Muscle layer of colon (tissue), 2 donors: ENCODE measurements at regions not wholly inside any gene's neighbourhood (a gene's known extent, or its start where the extent isn't known, plus 50 kb on each side); places are given as distances from the start of the nearest gene placed in this dataset.

ENCODE experiments used
- H3K27ac ChIP-seq: one replicate; pipeline ENCODE4 v1.7.0; 2013; ENCODE audit warnings: low read depth, mild to moderate bottlenecking, low read length, moderate library complexity
- H3K27me3 ChIP-seq, 2 donors: one replicate each; pipeline ENCODE4 v1.7.0; 2013; ENCODE audit warnings: low read length in 2 of 2, mild to moderate bottlenecking in 2 of 2; ENCODE audit not compliant: insufficient read depth in 2 of 2, control insufficient read depth in 1 of 2
- H3K36me3 ChIP-seq: one replicate; pipeline ENCODE4 v1.7.0; 2013; ENCODE audit warnings: mild to moderate bottlenecking, low read length; ENCODE audit not compliant: insufficient read depth
- H3K4me1 ChIP-seq: one replicate; pipeline ENCODE4 v1.7.0; 2013; ENCODE audit warnings: mild to moderate bottlenecking, low read length; ENCODE audit not compliant: insufficient read depth
- H3K4me3 ChIP-seq, 2 donors: one replicate each; pipeline ENCODE4 v1.7.0; 2013; ENCODE audit warnings: low read length in 2 of 2, low read depth in 1 of 2, mild to moderate bottlenecking in 1 of 2, moderate library complexity in 1 of 2
- H3K9ac ChIP-seq: one replicate; pipeline ENCODE4 v1.7.0; 2013; ENCODE audit warnings: low read length
- H3K9me3 ChIP-seq: one replicate; pipeline ENCODE4 v1.7.0; 2013; ENCODE audit warnings: mild to moderate bottlenecking, low read length
- donor health status: abdominal sarcoma.
- donor health status: Adenocarcinoma of cecum.

- Histone ChIP-seq H3K4me1 (no peaks in the 10 kb centered on the region), H3K4me3 (no peak overlapping the region), H3K9ac (no peak overlapping the region), H3K36me3 (no peaks in the 10 kb centered on the region), H3K27me3 (no peaks in the 10 kb centered on the region), H3K27ac (no peak overlapping the region), H3K9me3 (no peaks in the 10 kb centered on the region)
Measured at GRCh38 chr10:4372601-4373000, 453.4 kb upstream of the AKR1E2 start.

GRCh38 chr10:4371691-4372295 lies 454.2 kb upstream of the AKR1E2 start:
- Histone ChIP-seq H3K27ac (no peak overlapping the region), H3K9me3 (no peaks in the 10 kb centered on the region), H3K9ac (no peak overlapping the region), H3K4me3 (no peak overlapping the region), H3K27me3 (no peaks in the 10 kb centered on the region), H3K4me1 (no peaks in the 10 kb centered on the region), H3K36me3 (no peaks in the 10 kb centered on the region)

- H3K4me1 ChIP-seq: no peaks in the 10 kb centered on the region
- H3K27me3 ChIP-seq: no peaks in the 10 kb centered on the region
- no peak overlapping the region for H3K4me3 ChIP-seq
- H3K9ac ChIP-seq: no peak overlapping the region
- H3K9me3 ChIP-seq: no peaks in the 10 kb centered on the region
- no peak overlapping the region for H3K27ac ChIP-seq
- H3K36me3 ChIP-seq: no peaks in the 10 kb centered on the region
Measured at GRCh38 chr10:4370376-4370775, 455.6 kb upstream of the AKR1E2 start.

DNA sequence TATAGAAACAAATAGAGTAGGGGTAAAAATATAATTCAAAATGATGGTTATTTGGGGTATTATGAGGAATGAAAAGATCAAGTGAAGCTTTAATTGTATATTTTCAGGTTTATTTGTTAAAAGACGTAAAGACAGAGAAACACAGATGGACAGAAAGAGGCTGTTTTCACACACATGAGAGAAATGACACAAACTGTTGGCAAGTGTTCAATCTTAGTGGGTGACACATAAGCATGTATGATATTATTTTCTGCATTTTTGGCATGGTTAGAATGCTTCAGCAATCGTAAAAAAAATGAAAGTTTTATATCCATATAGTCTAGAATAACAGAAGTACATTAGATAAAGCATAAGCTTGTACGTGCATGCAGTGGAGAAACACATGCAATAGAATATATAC lies 464.4 kb upstream of the AKR1E2 start:
- Histone ChIP-seq H3K9ac (no peak overlapping the region), H3K9me3 (no peaks in the 10 kb centered on the region), H3K36me3 (no peaks in the 10 kb centered on the region), H3K4me1 (no peaks in the 10 kb centered on the region), H3K27ac (no peak overlapping the region), H3K27me3 (no peaks in the 10 kb centered on the region), H3K4me3 (no peak overlapping the region)

DNA sequence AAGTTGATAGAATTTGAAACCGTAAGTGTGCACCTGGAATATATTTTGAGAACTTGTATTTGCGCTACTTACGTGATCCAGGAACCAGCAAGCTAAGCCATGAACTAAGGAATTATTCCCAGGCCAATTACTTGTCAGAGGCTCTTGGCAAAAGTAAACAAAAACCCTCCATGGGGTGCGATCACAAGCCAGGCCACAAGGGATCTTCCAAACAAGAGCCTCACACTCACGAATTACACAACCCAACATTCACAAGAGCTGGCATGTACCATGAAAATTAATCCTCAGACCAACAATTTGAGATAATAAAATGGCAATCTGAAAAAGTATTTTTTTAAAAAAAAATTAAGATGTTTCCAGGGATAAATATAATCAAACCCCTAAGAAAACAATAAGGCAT lies 467.0 kb upstream of the AKR1E2 start:
- Histone ChIP-seq H3K9ac (no peak overlapping the region), H3K4me3 (no peak overlapping the region), H3K27ac (no peak overlapping the region), H3K36me3 (no peaks in the 10 kb centered on the region), H3K9me3 (no peaks in the 10 kb centered on the region), H3K4me1 (peaks cover 7% of the 10 kb centered on the region), H3K27me3 (no peaks in the 10 kb centered on the region)

GRCh38 chr10:4357911-4358310 lies 468.1 kb upstream of the AKR1E2 start:
- Histone ChIP-seq H3K4me3 (no peak overlapping the region), H3K9ac (no peak overlapping the region), H3K9me3 (no peaks in the 10 kb centered on the region), H3K27me3 (no peaks in the 10 kb centered on the region), H3K27ac (no peak overlapping the region), H3K36me3 (no peaks in the 10 kb centered on the region), H3K4me1 (peaks cover 18% of the 10 kb centered on the region)

GRCh38 chr10:4355350-4355749 lies 470.7 kb upstream of the AKR1E2 start:
- no peaks in the 10 kb centered on the region for H3K9me3 ChIP-seq
- H3K27ac ChIP-seq: no peak overlapping the region
- no peak overlapping the region for H3K4me3 ChIP-seq
- H3K4me1 ChIP-seq: peaks cover 38% of the 10 kb centered on the region
- H3K36me3 ChIP-seq: no peaks in the 10 kb centered on the region
- no peak overlapping the region for H3K9ac ChIP-seq
- H3K27me3 ChIP-seq: no peaks in the 10 kb centered on the region

GRCh38 chr10:4354382-4354812 lies 471.6 kb upstream of the AKR1E2 start:
- Histone ChIP-seq H3K9me3 (no peaks in the 10 kb centered on the region), H3K27me3 (no peaks in the 10 kb centered on the region), H3K9ac (no peak overlapping the region), H3K4me3 (no peak overlapping the region), H3K36me3 (no peaks in the 10 kb centered on the region), H3K4me1 (peaks cover 38% of the 10 kb centered on the region), H3K27ac (no peak overlapping the region)

- Histone ChIP-seq H3K27ac (no peak overlapping the region), H3K27me3 (no peaks in the 10 kb centered on the region), H3K36me3 (no peaks in the 10 kb centered on the region), H3K9ac (no peak overlapping the region), H3K4me1 (peaks cover 38% of the 10 kb centered on the region), H3K9me3 (no peaks in the 10 kb centered on the region), H3K4me3 (no peak overlapping the region)
Measured at GRCh38 chr10:4353964-4354363, 472.0 kb upstream of the AKR1E2 start.

GRCh38 chr10:4353059-4353655 lies 472.9 kb upstream of the AKR1E2 start:
- H3K27me3 ChIP-seq: no peaks in the 10 kb centered on the region
- H3K9me3 ChIP-seq: no peaks in the 10 kb centered on the region
- no peak overlapping the region for H3K27ac ChIP-seq
- no peaks in the 10 kb centered on the region for H3K36me3 ChIP-seq
- peaks cover 38% of the 10 kb centered on the region for H3K4me1 ChIP-seq
- no peak overlapping the region for H3K4me3 ChIP-seq
- H3K9ac ChIP-seq: no peak overlapping the region

DNA sequence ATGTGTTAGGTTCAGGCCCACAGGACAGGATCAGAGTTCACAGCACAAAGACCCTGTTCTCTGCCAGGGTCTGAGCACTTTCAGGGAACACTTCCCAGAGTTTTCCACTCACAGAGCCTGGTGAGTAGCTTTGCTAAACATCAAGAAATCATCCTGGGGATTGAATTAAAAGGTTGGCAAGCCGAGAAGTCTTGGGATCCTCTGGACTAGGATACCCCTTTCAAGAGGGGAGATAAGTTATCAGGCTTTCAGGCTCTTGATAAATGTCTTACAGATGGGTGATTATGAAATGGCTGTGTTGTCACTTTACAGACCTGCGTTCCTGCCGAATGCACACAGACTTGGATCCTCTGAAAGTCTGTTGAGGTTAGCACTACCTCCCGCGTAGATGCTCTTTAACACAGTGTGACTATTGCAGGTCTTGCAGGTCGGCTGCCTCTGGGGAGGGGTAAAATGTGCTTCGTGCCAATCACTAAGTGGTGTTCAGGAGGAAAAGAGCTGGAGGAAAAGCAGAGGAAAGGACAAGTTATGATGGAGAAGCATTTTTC lies 473.5 kb upstream of the AKR1E2 start:
- Histone ChIP-seq H3K9me3 (no peaks in the 10 kb centered on the region), H3K27ac (peak overlapping the region; percentile 37)

More for the DNA sequence above, 473.5 kb upstream of the AKR1E2 start:
- H3K36me3 ChIP-seq: no peaks in the 10 kb centered on the region
- no peak overlapping the region for H3K9ac ChIP-seq
- H3K27me3 ChIP-seq: no peaks in the 10 kb centered on the region
- H3K4me3 ChIP-seq: no peak overlapping the region
- H3K4me1 ChIP-seq: peaks cover 38% of the 10 kb centered on the region
